GM21723 (cell line): ENCODE measurements at regions not wholly inside any gene's neighbourhood (a gene's known extent, or its start where the extent isn't known, plus 50 kb on each side); places are given as distances from the start of the nearest gene placed in this dataset.
"Not testable (repeated sequence)": the region's sequence is repeated elsewhere in the genome, so short reads cannot be mapped to it uniquely, and the experiment has no call there.

ENCODE experiments used
- ATAC-seq: cut with Tn5 transposase; IDR thresholded peaks from one replicate; pipeline ENCODE4 v1.9.1; 2021; ENCODE audit warnings: mild to moderate bottlenecking, moderate library complexity; ENCODE audit not compliant: unreplicated experiment

GRCh38 chr18:1467461-1467964 is 562.8 kb downstream of the ADCYAP1 start:
- no peak for ATAC-seq

GRCh38 chr18:1468550-1468949 is 563.9 kb downstream of the ADCYAP1 start:
- no peak for ATAC-seq

- ATAC-seq, result no peak
These were observed 571.2 kb downstream of the ADCYAP1 start for GRCh38 chr18:1475867-1476266.

GRCh38 chr18:1480309-1480708 is 575.6 kb downstream of the ADCYAP1 start:
- ATAC-seq, result no peak

GRCh38 chr18:1481577-1481976 is 576.9 kb downstream of the ADCYAP1 start:
- ATAC-seq, result no peak

GRCh38 chr18:1483385-1483784 is 578.7 kb downstream of the ADCYAP1 start:
- no peak for ATAC-seq

GRCh38 chr18:1487457-1487856 is 582.8 kb downstream of the ADCYAP1 start:
- ATAC-seq, result no peak

- ATAC-seq, result no peak
These were observed 583.7 kb downstream of the ADCYAP1 start for GRCh38 chr18:1488394-1488793.

- ATAC-seq, result no peak
These were observed 584.3 kb downstream of the ADCYAP1 start for GRCh38 chr18:1488957-1489356.

GRCh38 chr18:1495387-1495786 is 590.7 kb downstream of the ADCYAP1 start:
- no peak for ATAC-seq

- no peak for ATAC-seq
These were observed 591.4 kb downstream of the ADCYAP1 start for GRCh38 chr18:1496096-1496495.

- ATAC-seq, result no peak
These were observed 593.5 kb downstream of the ADCYAP1 start for GRCh38 chr18:1498216-1498615.

GRCh38 chr18:1499265-1499664 is 594.6 kb downstream of the ADCYAP1 start:
- ATAC-seq, result no peak

GRCh38 chr18:1503847-1504246 is 599.2 kb downstream of the ADCYAP1 start:
- ATAC-seq, result no peak

- ATAC-seq, result no peak
These were observed 601.2 kb downstream of the ADCYAP1 start for GRCh38 chr18:1505856-1506255.

GRCh38 chr18:1510542-1511179 is 606.0 kb downstream of the ADCYAP1 start:
- ATAC-seq, result no peak

GRCh38 chr18:1511619-1512311 is 607.1 kb downstream of the ADCYAP1 start:
- no peak for ATAC-seq

GRCh38 chr18:1513519-1513918 is 608.8 kb downstream of the ADCYAP1 start:
- no peak for ATAC-seq

- not testable (repeated sequence) for ATAC-seq
These were observed 617.0 kb downstream of the ADCYAP1 start for GRCh38 chr18:1521588-1522248.

- no peak for ATAC-seq
These were observed 617.6 kb downstream of the ADCYAP1 start for GRCh38 chr18:1522249-1522615.

- no peak for ATAC-seq
These were observed 622.3 kb downstream of the ADCYAP1 start for GRCh38 chr18:1526991-1527390.

- no peak for ATAC-seq
These were observed 623.1 kb downstream of the ADCYAP1 start for GRCh38 chr18:1527805-1528204.
